ENCODE measurements at regions not wholly inside any gene's neighbourhood (a gene's known extent, or its start where the extent isn't known, plus 50 kb on each side); places are given as distances from the start of the nearest gene placed in this dataset.

GRCh38 chr3:31468433-31468832 lies 64.3 kb upstream of the STT3B start:
- no peak overlapping the region for H3K27ac Mint-ChIP-seq (ENCODE audit: unreplicated experiment)
- intact Hi-C loops (cut with micrococcal nuclease; ENCODE audit: unreplicated experiment), result no loop called here

DNA sequence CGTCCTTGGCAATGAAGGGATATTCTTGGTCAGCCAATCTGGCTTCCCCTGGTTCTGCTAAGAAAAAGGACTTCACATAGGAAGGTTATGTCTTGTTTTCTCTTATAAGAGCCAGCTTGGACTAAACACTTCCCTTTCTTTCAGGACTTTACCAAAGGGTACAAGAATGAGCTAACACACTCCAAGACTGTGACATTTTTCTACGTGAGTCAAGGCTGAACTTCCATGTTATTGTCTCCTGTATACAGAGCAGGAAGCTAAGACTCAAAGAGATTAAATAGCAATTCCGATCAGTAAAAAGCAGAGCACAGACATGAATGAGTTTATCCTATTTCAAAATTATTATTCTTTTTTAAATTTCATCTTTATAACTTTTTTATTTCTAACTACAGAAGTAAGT lies 63.3 kb upstream of the STT3B start:
- no peaks in the 10 kb centered on the region for H3K27me3 Mint-ChIP-seq (ENCODE audit: insufficient read depth, unreplicated experiment)
- no peak overlapping the region for H3K27ac Mint-ChIP-seq (ENCODE audit: unreplicated experiment)
- H3K36me3 ChIP-seq (ENCODE audit: control insufficient read depth, insufficient read depth, low read length), result no peaks in the 10 kb centered on the region
- ChIA-PET CTCF (no interaction called here), POLR2A (no interaction called here)
- H3K9me3 Mint-ChIP-seq (ENCODE audit: unreplicated experiment), result no peaks in the 10 kb centered on the region
- H3K27me3 ChIP-seq (replicated peaks; ENCODE audit: control insufficient read depth, insufficient read depth, low read length), result no peaks in the 10 kb centered on the region
- no TSS peak for BruUV-seq (replicated peaks)
- H3K4me1 ChIP-seq, result no peaks in the 10 kb centered on the region
- intact Hi-C loops (cut with micrococcal nuclease; ENCODE audit: unreplicated experiment), result no loop called here
- no peaks in the 10 kb centered on the region for H3K9me3 ChIP-seq
- DNase-seq, result no peak
- H3K4me1 Mint-ChIP-seq (ENCODE audit: low read depth, unreplicated experiment), result no peaks in the 10 kb centered on the region
- H3K4me3 Mint-ChIP-seq (ENCODE audit: unreplicated experiment), result no peak overlapping the region
- no peaks in the 10 kb centered on the region for H3K36me3 Mint-ChIP-seq (ENCODE audit: insufficient read depth, unreplicated experiment)
- no peak for TF ChIP-seq CTCF (IDR thresholded peaks at IDR 0.05; ENCODE audit: insufficient read depth in 1 of 2, low read depth in 1 of 2, low read length in 1 of 2, severe bottlenecking in 1 of 2, unreplicated experiment in 1 of 2)
- no peak overlapping the region for H3K4me3 ChIP-seq (ENCODE audit: low read depth, low read length)

More at GRCh38 chr3:31468433-31468832, 64.3 kb upstream of the STT3B start:
- TF ChIP-seq CTCF (IDR thresholded peaks at IDR 0.05; ENCODE audit: insufficient read depth in 1 of 2, low read depth in 1 of 2, low read length in 1 of 2, severe bottlenecking in 1 of 2, unreplicated experiment in 1 of 2), result no peak
- H3K9me3 ChIP-seq, result no peaks in the 10 kb centered on the region
- no peak overlapping the region for H3K4me3 ChIP-seq (ENCODE audit: low read depth, low read length)
- DNase-seq, result no peak
- no peaks in the 10 kb centered on the region for H3K4me1 Mint-ChIP-seq (ENCODE audit: low read depth, unreplicated experiment)
- no peaks in the 10 kb centered on the region for H3K36me3 ChIP-seq (ENCODE audit: control insufficient read depth, insufficient read depth, low read length)
- no peaks in the 10 kb centered on the region for H3K27me3 ChIP-seq (replicated peaks; ENCODE audit: control insufficient read depth, insufficient read depth, low read length)
- H3K4me3 Mint-ChIP-seq (ENCODE audit: unreplicated experiment), result no peak overlapping the region
- no TSS peak for BruUV-seq (replicated peaks)
- H3K4me1 ChIP-seq, result no peaks in the 10 kb centered on the region
- ChIA-PET CTCF (no interaction called here), POLR2A (no interaction called here)
- H3K27me3 Mint-ChIP-seq (ENCODE audit: insufficient read depth, unreplicated experiment), result no peaks in the 10 kb centered on the region
- H3K9me3 Mint-ChIP-seq (ENCODE audit: unreplicated experiment), result no peaks in the 10 kb centered on the region
- H3K36me3 Mint-ChIP-seq (ENCODE audit: insufficient read depth, unreplicated experiment), result no peaks in the 10 kb centered on the region

DNA sequence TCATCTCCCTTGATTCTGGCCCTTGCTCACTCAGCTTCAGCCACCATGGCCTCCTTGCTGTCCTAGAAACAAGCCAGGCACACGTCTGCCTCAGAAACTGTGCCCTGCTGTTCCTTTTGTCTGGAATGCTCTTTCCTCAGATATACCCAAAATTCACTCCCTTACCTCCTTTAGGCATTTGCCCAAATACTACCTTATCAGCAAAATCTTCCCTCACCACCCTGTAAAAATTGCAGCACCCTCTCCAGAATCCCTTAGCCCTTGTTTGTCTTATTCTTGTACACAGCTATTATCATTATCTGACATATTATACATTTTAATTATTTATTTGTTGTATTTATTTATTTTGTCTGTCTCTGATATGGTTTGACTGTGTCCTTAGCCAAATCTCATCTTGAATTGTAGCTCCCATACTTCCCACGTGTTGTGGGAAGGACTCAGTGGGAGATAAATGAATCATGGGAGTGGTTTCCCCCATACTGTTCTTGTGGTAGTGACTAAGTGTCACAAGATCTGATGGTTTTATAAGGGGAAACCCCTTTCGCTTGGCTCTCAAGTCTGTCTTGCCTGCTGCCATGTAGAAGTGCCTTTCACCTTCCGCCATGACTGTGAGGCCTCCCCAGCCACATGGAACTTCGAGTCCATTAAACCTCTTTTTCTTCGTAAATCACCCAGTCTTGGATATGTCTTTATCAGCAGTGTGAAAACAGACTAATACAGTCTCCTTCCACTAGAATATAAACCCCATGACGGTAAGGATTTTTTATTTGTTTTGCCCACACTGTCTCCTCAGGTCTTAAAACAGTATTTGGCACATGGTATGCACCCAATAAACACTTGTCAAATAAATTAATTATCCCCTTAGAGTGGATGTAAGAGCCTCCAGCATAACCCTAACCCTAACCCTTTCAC lies 60.0 kb upstream of the STT3B start:
- no peaks in the 10 kb centered on the region for H3K27me3 ChIP-seq (replicated peaks; ENCODE audit: control insufficient read depth, insufficient read depth, low read length)
- no peaks in the 10 kb centered on the region for H3K9me3 ChIP-seq
- Mint-ChIP-seq H3K4me1 (ENCODE audit: low read depth, unreplicated experiment) (no peaks in the 10 kb centered on the region), H3K27me3 (ENCODE audit: insufficient read depth, unreplicated experiment) (no peaks in the 10 kb centered on the region), H3K27ac (ENCODE audit: unreplicated experiment) (no peak overlapping the region), H3K9me3 (ENCODE audit: unreplicated experiment) (no peaks in the 10 kb centered on the region), H3K4me3 (ENCODE audit: unreplicated experiment) (no peak overlapping the region), H3K36me3 (ENCODE audit: insufficient read depth, unreplicated experiment) (no peaks in the 10 kb centered on the region)
- CTCF ChIA-PET, result no interaction called here
- POLR2A ChIA-PET, result no interaction called here
- no peak for TF ChIP-seq CTCF (IDR thresholded peaks at IDR 0.05; ENCODE audit: insufficient read depth in 1 of 2, low read depth in 1 of 2, low read length in 1 of 2, severe bottlenecking in 1 of 2, unreplicated experiment in 1 of 2)
- BruUV-seq (replicated peaks), result no TSS peak
- H3K4me1 ChIP-seq, result no peaks in the 10 kb centered on the region
- intact Hi-C loops (cut with micrococcal nuclease; ENCODE audit: unreplicated experiment), result no loop called here
- no peaks in the 10 kb centered on the region for H3K36me3 ChIP-seq (ENCODE audit: control insufficient read depth, insufficient read depth, low read length)
- H3K4me3 ChIP-seq (ENCODE audit: low read depth, low read length), result no peak overlapping the region
- no peak for DNase-seq
